DND-41 (cell line): ENCODE measurements at regions not wholly inside any gene's neighbourhood (a gene's known extent, or its start where the extent isn't known, plus 50 kb on each side); places are given as distances from the start of the nearest gene placed in this dataset.

Experiments used
- ATAC-seq: fragments of 200-7000 bp; cut with Tn5 transposase; 3 replicates; pipeline ENCODE4 v1.9.1; 2021; ENCODE audit warnings: low read depth; ENCODE audit not compliant: insufficient read depth
- DNase-seq: peaks from one replicate; pipeline ENCODE4 v3.0.0-alpha.2; 2020
- H2AFZ ChIP-seq: 2 replicates; pipeline ENCODE4 v1.6.0; 2012; ENCODE audit warnings: low read depth, low read length
- H3K27ac ChIP-seq: 2 replicates; pipeline ENCODE4 v1.5.1; 2012; ENCODE audit warnings: low read length, inconsistent platforms
- H3K27me3 ChIP-seq: fragments of 200-600 bp; sonication (generic); 2 replicates; pipeline ENCODE4 v1.6.0; 2012; ENCODE audit warnings: low read length, mild to moderate bottlenecking, inconsistent platforms; ENCODE audit not compliant: insufficient read depth, poor library complexity
- H3K36me3 ChIP-seq: 2 replicates; pipeline ENCODE4 v1.5.1; 2012; ENCODE audit warnings: low read length, inconsistent platforms; ENCODE audit not compliant: insufficient read depth
- H3K4me1 ChIP-seq: 2 replicates; pipeline ENCODE4 v1.5.1; 2012; ENCODE audit warnings: mild to moderate bottlenecking, low read length; ENCODE audit not compliant: insufficient read depth
- H3K4me2 ChIP-seq: 2 replicates; pipeline ENCODE4 v1.6.0; 2012; ENCODE audit warnings: mild to moderate bottlenecking, moderate library complexity, low read length, inconsistent platforms; ENCODE audit not compliant: insufficient read depth
- H3K4me3 ChIP-seq, 2 experiments: fragments of 200-600 bp in 1 of 2; shearing (Covaris generic) in 1 of 2; 2 replicates each; pipeline ENCODE4 v1.5.1; 2012 to 2016; ENCODE audit warnings: inconsistent platforms in 2 of 2, low read length in 2 of 2, mild to moderate bottlenecking in 2 of 2, low read depth in 1 of 2, moderate library complexity in 1 of 2
- H3K79me2 ChIP-seq: 2 replicates; pipeline ENCODE4 v1.6.0; 2012; ENCODE audit warnings: low read length, inconsistent platforms; ENCODE audit not compliant: insufficient read depth
- H3K9ac ChIP-seq: 2 replicates; pipeline ENCODE4 v1.6.0; 2012; ENCODE audit warnings: low read depth, mild to moderate bottlenecking, inconsistent platforms, low read length, moderate library complexity
- H3K9me3 ChIP-seq: 2 replicates; pipeline ENCODE4 v1.5.1; 2012; ENCODE audit warnings: low read length, moderate library complexity, mild to moderate bottlenecking, inconsistent platforms; ENCODE audit not compliant: insufficient read depth, severe bottlenecking
- H4K20me1 ChIP-seq: 2 replicates; pipeline ENCODE4 v1.6.0; 2012; ENCODE audit warnings: low read length; ENCODE audit not compliant: insufficient read depth
- CTCF ChIP-seq: IDR thresholded peaks from 2 replicates; pipeline ENCODE4 v1.5.1; 2012; ENCODE audit warnings: borderline replicate concordance, low read length, moderate library complexity, mild to moderate bottlenecking; ENCODE audit not compliant: poor library complexity, severe bottlenecking; ENCODE audit errors: extremely low read depth
- EZH2 ChIP-seq: IDR thresholded peaks from 3 replicates; pipeline ENCODE4 v1.6.1; 2012; ENCODE audit warnings: borderline replicate concordance, low read depth, mild to moderate bottlenecking, moderate library complexity, low read length, inconsistent platforms; ENCODE audit not compliant: severe bottlenecking

- Histone ChIP-seq H3K4me2 (no peak overlapping the region), H2AFZ (no peak overlapping the region), H3K4me3 (no peak overlapping the region), H3K4me1 (no peaks in the 10 kb centered on the region), H3K27me3 (no peaks in the 10 kb centered on the region), H3K27ac (no peak overlapping the region), H3K36me3 (no peaks in the 10 kb centered on the region), H4K20me1 (no peaks in the 10 kb centered on the region), H3K9me3 (no peaks in the 10 kb centered on the region), H3K9ac (no peak overlapping the region), H3K79me2 (no peaks in the 10 kb centered on the region)
- no peak for ATAC-seq
- no peak for TF ChIP-seq EZH2
- TF ChIP-seq CTCF: no peak
- DNase-seq: no peak
Observed at GRCh38 chr17:12514596-12514995, 151.1 kb upstream of the MYOCD start.

- Histone ChIP-seq H2AFZ (no peak overlapping the region), H3K9me3 (no peaks in the 10 kb centered on the region), H3K9ac (no peak overlapping the region), H3K27ac (no peak overlapping the region), H3K27me3 (no peaks in the 10 kb centered on the region), H3K4me3 (no peak overlapping the region), H3K4me2 (no peak overlapping the region), H3K4me1 (no peaks in the 10 kb centered on the region), H3K79me2 (no peaks in the 10 kb centered on the region), H4K20me1 (no peaks in the 10 kb centered on the region), H3K36me3 (no peaks in the 10 kb centered on the region)
- ATAC-seq (no peak), DNase-seq (no peak)
- TF ChIP-seq CTCF (no peak), EZH2 (no peak)
Observed at GRCh38 chr17:12519956-12520594, 145.6 kb upstream of the MYOCD start.

- no peak overlapping the region for H3K4me3 ChIP-seq
- H2AFZ ChIP-seq: no peak overlapping the region
- no peak overlapping the region for H3K9ac ChIP-seq
- ATAC-seq (no peak), DNase-seq (no peak)
- H4K20me1 ChIP-seq: no peaks in the 10 kb centered on the region
- H3K27ac ChIP-seq: no peak overlapping the region
- H3K79me2 ChIP-seq: no peaks in the 10 kb centered on the region
- no peaks in the 10 kb centered on the region for H3K36me3 ChIP-seq
- H3K4me1 ChIP-seq: no peaks in the 10 kb centered on the region
- no peaks in the 10 kb centered on the region for H3K27me3 ChIP-seq
- no peak overlapping the region for H3K4me2 ChIP-seq
- H3K9me3 ChIP-seq: no peaks in the 10 kb centered on the region
- TF ChIP-seq CTCF: no peak
- TF ChIP-seq EZH2: no peak
Observed at GRCh38 chr17:12521416-12521815, 144.3 kb upstream of the MYOCD start.

GRCh38 chr17:12522336-12522735 lies 143.4 kb upstream of the MYOCD start:
- no peaks in the 10 kb centered on the region for H3K9me3 ChIP-seq
- no peaks in the 10 kb centered on the region for H3K4me1 ChIP-seq
- H3K79me2 ChIP-seq: no peaks in the 10 kb centered on the region
- no peak overlapping the region for H2AFZ ChIP-seq
- ATAC-seq (no peak), DNase-seq (no peak)
- no peak overlapping the region for H3K4me3 ChIP-seq
- no peaks in the 10 kb centered on the region for H3K36me3 ChIP-seq
- no peak overlapping the region for H3K4me2 ChIP-seq
- H3K27me3 ChIP-seq: no peaks in the 10 kb centered on the region
- no peak for TF ChIP-seq CTCF
- TF ChIP-seq EZH2: no peak
- no peak overlapping the region for H3K9ac ChIP-seq
- no peaks in the 10 kb centered on the region for H4K20me1 ChIP-seq
- no peak overlapping the region for H3K27ac ChIP-seq
